MCF 10A (cell line): ENCODE measurements at regions not wholly inside any gene's neighbourhood (a gene's known extent, or its start where the extent isn't known, plus 50 kb on each side); places are given as distances from the start of the nearest gene placed in this dataset.

Source experiments
- BruUV-seq: library from RNA; stranded (reverse); fragments of 400-500 nt; replicated peaks from 2 replicates; lab custom pipeline; 2021; lab: Mats Ljungman, UMichigan
- CTCF ChIA-PET: fragments of 300-600 bp; sonication (Branson Sonifier 250); formaldehyde crosslinking; extraction: SDS; loops from one replicate; lab custom pipeline; 2021; ENCODE audit warnings: antibody characterized with exemption, inconsistent platforms; lab: Yijun Ruan, JAX
- POLR2A ChIA-PET: fragments of 300-600, 350-650 bp; sonication (Branson Sonifier 250); formaldehyde crosslinking; extraction: SDS; loops from one replicate; lab custom pipeline; 2020; ENCODE audit warnings: antibody characterized with exemption, inconsistent platforms; lab: Yijun Ruan, JAX
- DNase-seq: peaks from one replicate; pipeline ENCODE4 v3.0.0-alpha.2; 2018; ENCODE audit not compliant: unreplicated experiment
- H3K27ac Mint-ChIP-seq: one replicate; pipeline ENCODE4 v1.8.0; 2022; ENCODE audit warnings: mild to moderate bottlenecking, low read depth, mixed read lengths; ENCODE audit not compliant: unreplicated experiment
- H3K27me3 Mint-ChIP-seq: one replicate; pipeline ENCODE4 v1.8.0; 2022; ENCODE audit warnings: mixed read lengths; ENCODE audit not compliant: insufficient read depth, unreplicated experiment
- H3K36me3 Mint-ChIP-seq: one replicate; pipeline ENCODE4 v1.8.0; 2022; ENCODE audit warnings: mild to moderate bottlenecking, moderate library complexity, mixed read lengths; ENCODE audit not compliant: insufficient read depth, unreplicated experiment
- H3K4me1 Mint-ChIP-seq: one replicate; pipeline ENCODE4 v1.8.0; 2022; ENCODE audit warnings: mixed read lengths; ENCODE audit not compliant: insufficient read depth, unreplicated experiment
- H3K4me3 Mint-ChIP-seq: one replicate; pipeline ENCODE4 v1.8.0; 2022; ENCODE audit warnings: mild to moderate bottlenecking, moderate library complexity, mixed read lengths; ENCODE audit not compliant: unreplicated experiment
- H3K9me3 Mint-ChIP-seq: one replicate; pipeline ENCODE4 v1.8.0; 2022; ENCODE audit warnings: mixed read lengths; ENCODE audit not compliant: unreplicated experiment
- intact Hi-C: fragments of 100-400 bp; cut with micrococcal nuclease; formaldehyde crosslinking; loops from 2 replicates; pipeline ENCODE4 v1.14.1; 2022
- TF ChIP-seq, protein P1 (sequence below): fragments of 200-600 bp; IDR thresholded peaks from one replicate; pipeline ENCODE4 v1.8.0; 2022; ENCODE audit warnings: antibody characterized with exemption, mild to moderate bottlenecking; ENCODE audit not compliant: unreplicated experiment

DNA sequence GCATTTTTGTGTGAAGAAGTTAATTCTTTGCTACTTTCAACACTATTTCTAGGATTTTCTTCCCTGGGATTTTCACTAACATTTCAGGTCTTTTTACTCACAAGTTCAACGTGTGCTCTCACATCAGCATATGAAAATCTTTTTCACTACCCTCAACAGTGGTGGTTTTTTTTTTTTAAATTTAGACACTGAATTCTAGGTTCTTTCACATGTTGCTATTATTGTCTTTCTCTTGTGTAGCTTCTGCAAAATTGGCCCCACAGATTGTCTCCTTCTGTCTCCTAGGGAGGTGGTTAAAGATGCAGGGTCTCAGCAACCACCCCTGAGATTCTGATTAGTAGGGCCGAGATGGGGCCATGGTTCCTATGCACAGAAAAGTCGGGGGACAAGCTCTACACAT is 165.0 kb upstream of the GPR26 start:
- intact Hi-C loops = no loop called here
- Mint-ChIP-seq H3K27ac (no peak overlapping the region), H3K4me3 (no peak overlapping the region), H3K9me3 (no peaks in the 10 kb centered on the region), H3K27me3 (no peaks in the 10 kb centered on the region), H3K36me3 (no peaks in the 10 kb centered on the region), H3K4me1 (no peaks in the 10 kb centered on the region)
- DNase-seq = no peak
- ChIA-PET POLR2A (no interaction called here), CTCF (interaction anchor here (1.0 kb wide), 1 partner anchor 70 kb away, joined by 3 read pairs; no protein-coding TSS in a partner anchor)
- BruUV-seq = no TSS peak
- TF ChIP-seq, protein P1, sequence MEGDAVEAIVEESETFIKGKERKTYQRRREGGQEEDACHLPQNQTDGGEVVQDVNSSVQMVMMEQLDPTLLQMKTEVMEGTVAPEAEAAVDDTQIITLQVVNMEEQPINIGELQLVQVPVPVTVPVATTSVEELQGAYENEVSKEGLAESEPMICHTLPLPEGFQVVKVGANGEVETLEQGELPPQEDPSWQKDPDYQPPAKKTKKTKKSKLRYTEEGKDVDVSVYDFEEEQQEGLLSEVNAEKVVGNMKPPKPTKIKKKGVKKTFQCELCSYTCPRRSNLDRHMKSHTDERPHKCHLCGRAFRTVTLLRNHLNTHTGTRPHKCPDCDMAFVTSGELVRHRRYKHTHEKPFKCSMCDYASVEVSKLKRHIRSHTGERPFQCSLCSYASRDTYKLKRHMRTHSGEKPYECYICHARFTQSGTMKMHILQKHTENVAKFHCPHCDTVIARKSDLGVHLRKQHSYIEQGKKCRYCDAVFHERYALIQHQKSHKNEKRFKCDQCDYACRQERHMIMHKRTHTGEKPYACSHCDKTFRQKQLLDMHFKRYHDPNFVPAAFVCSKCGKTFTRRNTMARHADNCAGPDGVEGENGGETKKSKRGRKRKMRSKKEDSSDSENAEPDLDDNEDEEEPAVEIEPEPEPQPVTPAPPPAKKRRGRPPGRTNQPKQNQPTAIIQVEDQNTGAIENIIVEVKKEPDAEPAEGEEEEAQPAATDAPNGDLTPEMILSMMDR = no peak

DNA sequence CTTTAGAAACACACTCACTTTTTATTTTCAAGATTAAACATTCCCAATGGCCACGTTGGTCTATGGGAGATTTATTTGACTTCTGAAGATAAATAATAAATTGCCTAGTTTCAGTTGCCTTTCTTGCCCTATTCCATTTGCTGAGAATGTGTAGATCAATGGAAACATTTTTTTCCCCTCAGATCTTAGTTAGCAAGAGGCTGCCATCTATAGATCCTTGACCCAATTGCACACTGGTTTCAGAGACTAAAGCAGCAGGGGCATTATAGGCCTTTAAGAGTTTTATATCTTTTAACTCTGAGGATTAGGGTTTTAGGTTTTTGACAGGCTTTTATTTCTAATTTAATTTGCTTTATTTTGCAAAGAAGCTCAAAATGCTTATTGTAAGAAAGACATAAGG is 163.2 kb upstream of the GPR26 start:
- no peaks in the 10 kb centered on the region for H3K36me3 Mint-ChIP-seq
- H3K27ac Mint-ChIP-seq = peak overlapping the region; percentile 36
- intact Hi-C loops = no loop called here
- H3K9me3 Mint-ChIP-seq = no peaks in the 10 kb centered on the region
- no TSS peak for BruUV-seq
- no peaks in the 10 kb centered on the region for H3K27me3 Mint-ChIP-seq
- H3K4me3 Mint-ChIP-seq = no peak overlapping the region
- no peak for DNase-seq
- H3K4me1 Mint-ChIP-seq = peaks cover 5% of the 10 kb centered on the region
- POLR2A ChIA-PET = interaction anchor here (0.6 to 1.2 kb wide), 5 partner anchors 11 to 37 kb away, joined by 3 to 4 read pairs (median 4); no protein-coding TSS in a partner anchor
- TF ChIP-seq, protein P1 = no peak
- CTCF ChIA-PET = interaction anchor here (0.7 to 1.1 kb wide), 5 partner anchors 15 to 969 kb away, joined by 3 to 4 read pairs (median 4); no protein-coding TSS in a partner anchor

DNA sequence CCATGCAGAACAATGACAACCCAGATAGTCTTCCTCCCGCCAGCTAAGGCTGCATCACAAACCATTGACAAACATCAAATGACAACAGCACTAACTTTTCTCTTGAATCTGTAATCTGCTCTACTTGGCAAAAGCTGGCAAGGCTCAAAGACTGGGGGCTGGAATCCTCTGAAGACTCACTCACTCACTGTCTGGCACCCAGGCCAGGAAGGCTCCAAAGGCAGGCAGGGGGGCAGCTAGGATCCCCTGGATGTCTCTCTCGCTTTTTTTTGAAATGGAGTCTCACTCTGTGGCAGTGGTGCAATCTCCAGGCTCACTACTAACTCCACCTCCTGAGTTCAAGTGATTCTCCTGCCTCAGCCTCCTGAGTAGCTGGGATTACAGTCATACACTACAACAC is 159.7 kb upstream of the GPR26 start:
- TF ChIP-seq, protein P1 = no peak
- Mint-ChIP-seq H3K9me3 (no peaks in the 10 kb centered on the region), H3K27ac (no peak overlapping the region), H3K27me3 (no peaks in the 10 kb centered on the region), H3K4me3 (no peak overlapping the region), H3K4me1 (peaks cover 5% of the 10 kb centered on the region), H3K36me3 (no peaks in the 10 kb centered on the region)
- BruUV-seq = no TSS peak
- ChIA-PET CTCF (interaction anchor here (0.8 to 1.8 kb wide), 2 partner anchors 373 to 463 kb away, joined by 3 to 10 read pairs; no protein-coding TSS in a partner anchor), POLR2A (no interaction called here)
- intact Hi-C loops = no loop called here
- no peak for DNase-seq

DNA sequence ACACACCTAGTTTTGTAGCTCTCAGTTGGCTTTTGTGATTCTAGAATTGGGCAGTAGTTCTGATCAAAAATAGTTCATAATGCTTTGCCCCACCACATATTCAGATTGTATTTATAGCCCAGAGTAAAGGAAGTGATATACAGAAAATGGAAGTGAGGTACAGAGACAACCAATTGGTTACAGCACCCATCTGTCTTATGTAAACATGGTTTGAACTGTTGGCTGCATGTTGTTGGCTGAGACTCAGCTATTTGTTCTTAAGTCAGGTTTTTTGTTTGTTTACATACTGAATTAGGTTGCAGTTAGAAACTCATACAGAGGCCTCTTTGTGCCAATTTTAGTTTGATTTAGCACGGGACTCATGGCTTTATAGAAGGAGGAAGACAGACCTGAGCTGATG is 158.9 kb upstream of the GPR26 start:
- Mint-ChIP-seq H3K4me3 (no peak overlapping the region), H3K9me3 (no peaks in the 10 kb centered on the region), H3K27me3 (no peaks in the 10 kb centered on the region), H3K36me3 (no peaks in the 10 kb centered on the region), H3K27ac (peak overlapping the region; percentile 32), H3K4me1 (peaks cover 5% of the 10 kb centered on the region)
- CTCF ChIA-PET = interaction anchor here (1.8 kb wide), 1 partner anchor 464 kb away, joined by 10 read pairs; no protein-coding TSS in a partner anchor
- peak; percentile 27 for DNase-seq
- no TSS peak for BruUV-seq
- POLR2A ChIA-PET = no interaction called here
- intact Hi-C loops = no loop called here
- TF ChIP-seq, protein P1 = no peak
